ENCODE measurements at regions not wholly inside any gene's neighbourhood (a gene's known extent, or its start where the extent isn't known, plus 50 kb on each side); places are given as distances from the start of the nearest gene placed in this dataset.

- DNase-seq (ENCODE audit: low read depth in 2 of 2), result no peak
These were observed 449.9 kb downstream of the PRELID2 start for GRCh38 chr5:145385276-145385675.

- DNase-seq (ENCODE audit: low read depth in 2 of 2), result no peak
These were observed 456.9 kb downstream of the PRELID2 start for GRCh38 chr5:145378226-145378625.

GRCh38 chr5:145375521-145375920 is 459.6 kb downstream of the PRELID2 start:
- no peak for DNase-seq (ENCODE audit: low read depth in 2 of 2)

GRCh38 chr5:145365464-145365863 is 469.7 kb downstream of the PRELID2 start:
- no peak for DNase-seq (ENCODE audit: low read depth in 2 of 2)

- DNase-seq (ENCODE audit: low read depth in 2 of 2), result peak; percentile 78
These were observed 472.9 kb downstream of the PRELID2 start for GRCh38 chr5:145362266-145362665.

- DNase-seq (ENCODE audit: low read depth in 2 of 2), result peak; percentile 34 to 42
These were observed 474.2 kb downstream of the PRELID2 start for GRCh38 chr5:145360936-145361335.

GRCh38 chr5:145350513-145350912 is 484.6 kb downstream of the PRELID2 start:
- peak; percentile 58 to 67 for DNase-seq (ENCODE audit: low read depth in 2 of 2)

GRCh38 chr5:145347026-145347616 is 488.0 kb downstream of the PRELID2 start:
- no peak for DNase-seq (ENCODE audit: low read depth in 2 of 2)

GRCh38 chr5:145345511-145346287 is 489.4 kb downstream of the PRELID2 start:
- no peak for DNase-seq (ENCODE audit: low read depth in 2 of 2)

GRCh38 chr5:145341842-145342241 is 493.3 kb downstream of the PRELID2 start:
- no peak for DNase-seq (ENCODE audit: low read depth in 2 of 2)

- DNase-seq (ENCODE audit: low read depth in 2 of 2), result no peak
These were observed 495.0 kb downstream of the PRELID2 start for GRCh38 chr5:145340099-145340498.

GRCh38 chr5:145324767-145325479 is 510.2 kb downstream of the PRELID2 start:
- no peak for DNase-seq (ENCODE audit: low read depth in 2 of 2)

GRCh38 chr5:145324101-145324500 is 511.0 kb downstream of the PRELID2 start:
- DNase-seq (ENCODE audit: low read depth in 2 of 2), result no peak

- DNase-seq (ENCODE audit: low read depth in 2 of 2), result no peak
These were observed 518.9 kb downstream of the PRELID2 start for GRCh38 chr5:145316282-145316681.

- DNase-seq (ENCODE audit: low read depth in 2 of 2), result no peak
These were observed 527.2 kb downstream of the PRELID2 start for GRCh38 chr5:145307866-145308382.

- DNase-seq (ENCODE audit: low read depth in 2 of 2), result no peak
These were observed 539.8 kb downstream of the PRELID2 start for GRCh38 chr5:145295236-145295835.

- DNase-seq (ENCODE audit: low read depth in 2 of 2), result no peak
These were observed 540.8 kb downstream of the PRELID2 start for GRCh38 chr5:145294331-145294730.

- DNase-seq (ENCODE audit: low read depth in 2 of 2), result no peak
These were observed 541.4 kb downstream of the PRELID2 start for GRCh38 chr5:145293716-145294115.

GRCh38 chr5:145292278-145292677 is 542.9 kb downstream of the PRELID2 start:
- DNase-seq (ENCODE audit: low read depth in 2 of 2), result no peak

- no peak for DNase-seq (ENCODE audit: low read depth in 2 of 2)
These were observed 551.9 kb downstream of the PRELID2 start for GRCh38 chr5:145283141-145283810.

- DNase-seq (ENCODE audit: low read depth in 2 of 2), result no peak
These were observed 554.3 kb downstream of the PRELID2 start for GRCh38 chr5:145280806-145281205.

- no peak for DNase-seq (ENCODE audit: low read depth in 2 of 2)
These were observed 554.9 kb downstream of the PRELID2 start for GRCh38 chr5:145280214-145280613.
